EL (cell line): ENCODE measurements at regions not wholly inside any gene's neighbourhood (a gene's known extent, or its start where the extent isn't known, plus 50 kb on each side); places are given as distances from the start of the nearest gene placed in this dataset.

Source experiments
- DNase-seq: peaks from one replicate; pipeline ENCODE4 v3.0.0-alpha.2; 2016

GRCh38 chr11:71120471-71120896 lies 131.9 kb downstream of the SHANK2 start:
- DNase-seq, result peak; percentile 2

GRCh38 chr11:71119656-71120269 lies 132.6 kb downstream of the SHANK2 start:
- DNase-seq, result no peak

- DNase-seq, result no peak
Observed at GRCh38 chr11:71118671-71119250, 133.6 kb downstream of the SHANK2 start.

GRCh38 chr11:71117311-71117710 lies 135.1 kb downstream of the SHANK2 start:
- peak; percentile 22 for DNase-seq

GRCh38 chr11:71116693-71117040 lies 135.7 kb downstream of the SHANK2 start:
- DNase-seq, result no peak

GRCh38 chr11:71115770-71116692 lies 136.3 kb downstream of the SHANK2 start:
- no peak for DNase-seq

- no peak for DNase-seq
Observed at GRCh38 chr11:71114124-71114851, 138.1 kb downstream of the SHANK2 start.

GRCh38 chr11:71112990-71113389 lies 139.4 kb downstream of the SHANK2 start:
- DNase-seq, result no peak

- DNase-seq, result no peak
Observed at GRCh38 chr11:71112454-71112853, 139.9 kb downstream of the SHANK2 start.

- DNase-seq, result no peak
Observed at GRCh38 chr11:71109586-71109985, 142.8 kb downstream of the SHANK2 start.

GRCh38 chr11:71109186-71109585 lies 143.2 kb downstream of the SHANK2 start:
- DNase-seq, result no peak

- no peak for DNase-seq
Observed at GRCh38 chr11:71108013-71108865, 144.1 kb downstream of the SHANK2 start.

GRCh38 chr11:71106671-71107070 lies 145.7 kb downstream of the SHANK2 start:
- DNase-seq, result no peak

- no peak for DNase-seq
Observed at GRCh38 chr11:71103266-71103665, 149.1 kb downstream of the SHANK2 start.

- no peak for DNase-seq
Observed at GRCh38 chr11:71102251-71102995, 150.0 kb downstream of the SHANK2 start.

- no peak for DNase-seq
Observed at GRCh38 chr11:71101606-71102005, 150.8 kb downstream of the SHANK2 start.

- no peak for DNase-seq
Observed at GRCh38 chr11:71101046-71101445, 151.3 kb downstream of the SHANK2 start.

GRCh38 chr11:71098776-71099175 lies 153.6 kb downstream of the SHANK2 start:
- DNase-seq, result no peak

GRCh38 chr11:71097506-71098240 lies 154.7 kb downstream of the SHANK2 start:
- no peak for DNase-seq

GRCh38 chr11:71096751-71097388 lies 155.5 kb downstream of the SHANK2 start:
- no peak for DNase-seq
